IMR-90 (cell line): ENCODE measurements at regions not wholly inside any gene's neighbourhood (a gene's known extent, or its start where the extent isn't known, plus 50 kb on each side); places are given as distances from the start of the nearest gene placed in this dataset.
"Not testable (repeated sequence)": the region's sequence is repeated elsewhere in the genome, so short reads cannot be mapped to it uniquely, and the experiment has no call there.

ENCODE experiments used
- ATAC-seq: fragments of 200-7000 bp; cut with Tn5 transposase; 2 replicates; pipeline ENCODE4 v1.9.1; 2020; ENCODE audit warnings: low read depth, mild to moderate bottlenecking, moderate library complexity
- BruUV-seq: library from RNA; stranded (reverse); fragments of 400-500 nt; replicated peaks from 2 replicates; lab custom pipeline; 2021; lab: Mats Ljungman, UMichigan
- CTCF ChIA-PET: fragments of 300-600 bp; formaldehyde crosslinking; extraction: SDS; loops from one replicate; lab custom pipeline; 2021; ENCODE audit warnings: antibody characterized with exemption; lab: Yijun Ruan, JAX
- POLR2A ChIA-PET: fragments of 300-600 bp; sonication (Branson Sonifier 250); formaldehyde crosslinking; loops from one replicate; lab custom pipeline; 2022; ENCODE audit warnings: antibody characterized with exemption; ENCODE audit not compliant: unreplicated experiment; lab: Charles Lee
- DNase-seq: peaks from one replicate; pipeline ENCODE4 v3.0.0; 2013
- H2AFZ ChIP-seq: replicated peaks from 2 replicates; pipeline ENCODE3; 2013; ENCODE audit warnings: low read length, mild to moderate bottlenecking; ENCODE audit not compliant: poor library complexity
- H2AK5ac ChIP-seq: 2 replicates; pipeline ENCODE4 v1.6.1; 2013; ENCODE audit warnings: low read depth, low read length, inconsistent platforms
- H2AK9ac ChIP-seq: replicated peaks from 2 replicates; pipeline ENCODE3; 2013; ENCODE audit warnings: mild to moderate bottlenecking, low read depth, low read length, moderate library complexity; ENCODE audit not compliant: poor library complexity
- H2BK120ac ChIP-seq: 2 replicates; pipeline ENCODE4 v1.6.1; 2013; ENCODE audit warnings: low read depth, low read length, inconsistent platforms
- H2BK15ac ChIP-seq: 3 replicates; pipeline ENCODE4 v1.6.1; 2013; ENCODE audit warnings: low read depth, low read length, inconsistent platforms
- H2BK20ac ChIP-seq: 2 replicates; pipeline ENCODE4 v1.6.1; 2013; ENCODE audit warnings: low read depth, mild to moderate bottlenecking, inconsistent platforms, low read length, moderate library complexity
- H2BK5ac ChIP-seq: 2 replicates; pipeline ENCODE4 v1.6.1; 2013; ENCODE audit warnings: mild to moderate bottlenecking, low read depth, low read length, inconsistent platforms; ENCODE audit not compliant: poor library complexity, severe bottlenecking
- H3K14ac ChIP-seq: replicated peaks from 2 replicates; pipeline ENCODE4 v1.6.1; 2013; ENCODE audit warnings: low read depth, low read length, inconsistent platforms
- H3K18ac ChIP-seq: 2 replicates; pipeline ENCODE4 v1.6.1; 2013; ENCODE audit warnings: low read depth, low read length, control low read depth
- H3K23ac ChIP-seq: 2 replicates; pipeline ENCODE4 v1.6.1; 2013; ENCODE audit warnings: low read depth, low read length, inconsistent platforms
- H3K27ac ChIP-seq: 2 replicates; pipeline ENCODE4 v1.5.1; 2013; ENCODE audit warnings: mild to moderate bottlenecking, control low read depth, low read length; ENCODE audit not compliant: insufficient read depth
- H3K27me3 ChIP-seq: 2 replicates; pipeline ENCODE4 v1.6.1; 2013; ENCODE audit warnings: low read length; ENCODE audit not compliant: control insufficient read depth, insufficient read depth
- H3K36me3 ChIP-seq: 2 replicates; pipeline ENCODE4 v1.6.1; 2013; ENCODE audit warnings: low read length, mixed read lengths; ENCODE audit not compliant: control insufficient read depth, insufficient read depth
- H3K4ac ChIP-seq: 2 replicates; pipeline ENCODE4 v1.6.1; 2013; ENCODE audit warnings: low read depth, low read length, inconsistent platforms
- H3K4me1 ChIP-seq: 2 replicates; pipeline ENCODE4 v1.6.1; 2013; ENCODE audit warnings: low read length, mixed read lengths; ENCODE audit not compliant: control insufficient read depth, insufficient read depth
- H3K4me2 ChIP-seq: 2 replicates; pipeline ENCODE4 v1.6.1; 2013; ENCODE audit warnings: low read depth, mild to moderate bottlenecking, control low read depth, low read length, moderate library complexity
- H3K4me3 ChIP-seq: 2 replicates; pipeline ENCODE4 v1.5.1; 2013; ENCODE audit warnings: low read depth, mild to moderate bottlenecking, control low read depth, low read length, moderate library complexity; ENCODE audit not compliant: insufficient read depth
- H3K56ac ChIP-seq: 2 replicates; pipeline ENCODE4 v1.6.1; 2013; ENCODE audit warnings: low read length, inconsistent platforms; ENCODE audit not compliant: insufficient read depth; ENCODE audit errors: extremely low read depth
- H3K79me1 ChIP-seq, 2 experiments: 2 replicates each; pipeline ENCODE4 v1.6.1; 2013; ENCODE audit warnings: low read length in 2 of 2, inconsistent platforms in 1 of 2, low read depth in 1 of 2
- H3K9ac ChIP-seq: 2 replicates; pipeline ENCODE4 v1.6.1; 2013; ENCODE audit warnings: low read depth, low read length, control low read depth
- H3K9me1 ChIP-seq: 2 replicates; pipeline ENCODE4 v1.6.1; 2013; ENCODE audit warnings: low read length, inconsistent platforms; ENCODE audit not compliant: insufficient read depth
- H3K9me3 ChIP-seq: 2 replicates; pipeline ENCODE4 v1.6.1; 2013; ENCODE audit warnings: low read length; ENCODE audit not compliant: control insufficient read depth, insufficient read depth
- H4K20me1 ChIP-seq: 2 replicates; pipeline ENCODE4 v1.6.1; 2013; ENCODE audit warnings: low read length, inconsistent platforms; ENCODE audit not compliant: insufficient read depth
- H4K5ac ChIP-seq: 2 replicates; pipeline ENCODE4 v1.6.1; 2013; ENCODE audit warnings: mild to moderate bottlenecking, low read depth, low read length, control low read depth
- H4K8ac ChIP-seq, 2 experiments: 2 replicates each; pipeline ENCODE4 v1.6.1; 2013; ENCODE audit warnings: low read depth in 2 of 2, low read length in 2 of 2, control low read depth in 1 of 2, inconsistent platforms in 1 of 2
- H4K91ac ChIP-seq: 2 replicates; pipeline ENCODE4 v1.6.1; 2013; ENCODE audit warnings: low read depth, low read length, inconsistent platforms; ENCODE audit not compliant: insufficient read depth
- dilution Hi-C: fragments of 300-500 bp; cut with HindIII; formaldehyde crosslinking; loops from one replicate; pipeline ENCODE4 v1.14.3; 2018; ENCODE audit warnings: low sequenced_read_pairs; ENCODE audit not compliant: unreplicated experiment
- in situ Hi-C: fragments of 300-500 bp; cut with MboI; formaldehyde crosslinking; loops from 3 replicates; pipeline ENCODE4 v1.14.3; 2019; ENCODE audit warnings: low sequenced_read_pairs, inconsistent platforms, mixed read lengths
- intact Hi-C: fragments of 100-400 bp; cut with micrococcal nuclease; formaldehyde crosslinking; loops from 2 replicates; pipeline ENCODE4 v1.10.0; 2022

DNA sequence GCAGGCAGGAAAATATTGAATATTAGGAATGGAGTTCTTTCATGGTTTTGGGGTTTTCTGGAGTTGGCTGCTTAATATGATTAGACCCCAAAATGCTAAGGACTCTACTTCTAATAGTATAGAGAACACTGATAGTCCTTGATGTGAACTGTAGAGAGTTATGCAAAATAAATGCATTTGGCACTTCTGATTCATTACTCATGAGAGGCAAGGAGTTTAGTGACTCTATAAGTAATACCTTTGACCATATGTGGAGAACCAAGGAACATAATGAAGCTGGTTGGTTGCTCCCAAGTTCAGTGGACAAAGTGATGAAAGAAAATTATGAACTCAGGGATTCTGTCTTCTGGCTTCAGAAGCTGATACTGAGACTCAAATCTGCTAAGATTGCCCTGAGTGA lies 83.9 kb upstream of the RANBP6 start:
- H3K4me3 ChIP-seq, H4K8ac ChIP-seq, H3K14ac ChIP-seq, H2BK15ac ChIP-seq, H3K4ac ChIP-seq, H3K18ac ChIP-seq, H3K23ac ChIP-seq, H2BK20ac ChIP-seq, H3K27me3 ChIP-seq, H2BK5ac ChIP-seq, H3K56ac ChIP-seq, DNase-seq, H2AK5ac ChIP-seq, intact Hi-C loops, H3K36me3 ChIP-seq, H3K9me3 ChIP-seq, H4K20me1 ChIP-seq, CTCF ChIA-PET, H3K9me1 ChIP-seq, dilution Hi-C loops, H3K79me1 ChIP-seq, H2BK120ac ChIP-seq, H3K4me1 ChIP-seq, H3K27ac ChIP-seq, in situ Hi-C loops, BruUV-seq, H4K5ac ChIP-seq, H4K91ac ChIP-seq, H2AK9ac ChIP-seq, H3K9ac ChIP-seq, H2AFZ ChIP-seq, H3K4me2 ChIP-seq, ATAC-seq: not testable (repeated sequence)
- POLR2A ChIA-PET = interaction anchor here (0.6 kb wide), 1 partner anchor 295 kb away, joined by 3 read pairs; no protein-coding TSS in a partner anchor
